GM21737 (cell line): ENCODE measurements at regions not wholly inside any gene's neighbourhood (a gene's known extent, or its start where the extent isn't known, plus 50 kb on each side); places are given as distances from the start of the nearest gene placed in this dataset.
A peak's percentile ranks its signal among the peaks of the same experiment; 100 is the strongest.
"Not testable (repeated sequence)": the region's sequence is repeated elsewhere in the genome, so short reads cannot be mapped to it uniquely, and the experiment has no call there.

ENCODE experiments used
- ATAC-seq: cut with Tn5 transposase; IDR thresholded peaks from one replicate; pipeline ENCODE4 v1.9.1; 2021; ENCODE audit warnings: mild to moderate bottlenecking, moderate library complexity; ENCODE audit not compliant: unreplicated experiment

GRCh38 chr14:89699071-89699470, 255.5 kb downstream of the EFCAB11 start:
- no peak for ATAC-seq

GRCh38 chr14:89697281-89698060, 257.1 kb downstream of the EFCAB11 start:
- no peak for ATAC-seq

GRCh38 chr14:89695846-89696245, 258.7 kb downstream of the EFCAB11 start:
- ATAC-seq: no peak

- ATAC-seq: no peak
Observed at GRCh38 chr14:89690139-89690538, 264.4 kb downstream of the EFCAB11 start.

- ATAC-seq: not testable (repeated sequence)
Observed at GRCh38 chr14:89689711-89690110, 264.8 kb downstream of the EFCAB11 start.

- ATAC-seq: no peak
Observed at GRCh38 chr14:89688507-89689211, 265.9 kb downstream of the EFCAB11 start.

- ATAC-seq: not testable (repeated sequence)
Observed at GRCh38 chr14:89687129-89687528, 267.4 kb downstream of the EFCAB11 start.

GRCh38 chr14:89684139-89684538, 267.1 kb upstream of the FOXN3 start:
- no peak for ATAC-seq

GRCh38 chr14:89681086-89682018, 264.3 kb upstream of the FOXN3 start:
- peak; percentile 66 for ATAC-seq

- no peak for ATAC-seq
Observed at GRCh38 chr14:89680156-89680555, 263.1 kb upstream of the FOXN3 start.

GRCh38 chr14:89678768-89679167, 261.7 kb upstream of the FOXN3 start:
- ATAC-seq: no peak

GRCh38 chr14:89675590-89675989, 258.6 kb upstream of the FOXN3 start:
- ATAC-seq: no peak

- no peak for ATAC-seq
Observed at GRCh38 chr14:89674936-89675335, 257.9 kb upstream of the FOXN3 start.

GRCh38 chr14:89674240-89674639, 257.2 kb upstream of the FOXN3 start:
- ATAC-seq: no peak

- no peak for ATAC-seq
Observed at GRCh38 chr14:89673512-89674225, 256.6 kb upstream of the FOXN3 start.

- no peak for ATAC-seq
Observed at GRCh38 chr14:89672636-89673511, 255.8 kb upstream of the FOXN3 start.

- peak; percentile 67 for ATAC-seq
Observed at GRCh38 chr14:89669193-89669592, 252.2 kb upstream of the FOXN3 start.

- no peak for ATAC-seq
Observed at GRCh38 chr14:89667983-89668382, 250.9 kb upstream of the FOXN3 start.

- ATAC-seq: not testable (repeated sequence)
Observed at GRCh38 chr14:89665300-89666081, 248.5 kb upstream of the FOXN3 start.
